HCT116 (cell line): ENCODE measurements at regions not wholly inside any gene's neighbourhood (a gene's known extent, or its start where the extent isn't known, plus 50 kb on each side); places are given as distances from the start of the nearest gene placed in this dataset.

ENCODE experiments used
- ATAC-seq: fragments of 200-7000 bp; cut with Tn5 transposase; 2 replicates; pipeline ENCODE4 v1.9.1; 2020; ENCODE audit warnings: mild to moderate bottlenecking, moderate library complexity
- BruUV-seq: library from RNA; stranded (reverse); fragments of 400-500 nt; replicated peaks from 2 replicates; lab custom pipeline; 2021; lab: Mats Ljungman, UMichigan
- CTCF ChIA-PET: fragments of 300-600 bp; sonication (Branson Sonifier 250); formaldehyde crosslinking; loops from one replicate; lab custom pipeline; 2021; ENCODE audit warnings: antibody characterized with exemption; lab: Charles Lee
- POLR2A ChIA-PET: fragments of 300-600, 350-600 bp; sonication (Branson Sonifier 250); formaldehyde crosslinking; loops from one replicate; lab custom pipeline; 2021; ENCODE audit warnings: antibody characterized with exemption; lab: Charles Lee
- RAD21 ChIA-PET, 2 experiments: fragments of 300-600 bp; sonication (Branson Sonifier 250); formaldehyde crosslinking; loops; one replicate each; lab custom pipeline; 2023; ENCODE audit warnings: low total read pairs in 2 of 2; ENCODE audit not compliant: uncharacterized antibody in 2 of 2, unreplicated experiment in 2 of 2, low non-redundant PET in 1 of 2; lab: Charles Lee
- DNase-seq: peaks from one replicate; pipeline ENCODE4 v3.0.0-alpha.2; 2010; ENCODE audit warnings: low read depth, low spot score
- H2AFZ ChIP-seq: fragments of 200-600 bp; shearing (Covaris generic), sonication (generic); 2 replicates; pipeline ENCODE4 v1.6.1; 2017; ENCODE audit warnings: low read depth, mixed run types, mixed read lengths, antibody characterized with exemption, low read length; ENCODE audit not compliant: poor library complexity, severe bottlenecking
- H3K27ac ChIP-seq: 2 replicates; pipeline ENCODE4 v1.5.1; 2012; ENCODE audit warnings: low read depth, low read length
- H3K27me3 ChIP-seq: fragments of 200-600 bp; sonication (generic); 2 replicates; pipeline ENCODE4 v1.6.1; 2016; ENCODE audit warnings: mixed run types, low read length, mixed read lengths; ENCODE audit not compliant: insufficient read depth
- H3K36me3 ChIP-seq, 2 experiments: fragments of 200-500 bp in 1 of 2; fragments of 200-600 bp in 1 of 2; sonication (Bioruptor generic) in 1 of 2; sonication (generic) in 1 of 2; 2 replicates each; pipeline versions ENCODE4 v1.5.1 to v1.6.1; 2014 to 2016; ENCODE audit warnings: low read length in 2 of 2, inconsistent platforms in 1 of 2, mixed read lengths in 1 of 2, mixed run types in 1 of 2; ENCODE audit not compliant: insufficient read depth in 2 of 2, control insufficient read depth in 1 of 2
- H3K4me1 ChIP-seq, 2 experiments: fragments of 200-600 bp in 1 of 2; sonication (generic) in 1 of 2; 2 replicates each; pipeline versions ENCODE4 v1.5.1 to v1.6.1; 2012 to 2017; ENCODE audit warnings: low read length in 2 of 2, inconsistent platforms in 1 of 2, mild to moderate bottlenecking in 1 of 2, mixed read lengths in 1 of 2, mixed run types in 1 of 2, moderate library complexity in 1 of 2; ENCODE audit not compliant: insufficient read depth in 2 of 2, control insufficient read depth in 1 of 2
- H3K4me2 ChIP-seq: fragments of 200-600 bp; sonication (generic); 2 replicates; pipeline ENCODE4 v1.6.1; 2017; ENCODE audit warnings: mixed run types, low read length, mixed read lengths
- H3K4me3 ChIP-seq, 2 experiments: fragments of 200-600 bp in 1 of 2; sonication (generic) in 1 of 2; replicated peaks in 1 of 2; 2 replicates each; pipeline ENCODE4 v1.5.1; 2011 to 2016; ENCODE audit warnings: low read length in 2 of 2, control low read depth in 1 of 2, low read depth in 1 of 2, mild to moderate bottlenecking in 1 of 2, mixed read lengths in 1 of 2, mixed run types in 1 of 2
- H3K79me2 ChIP-seq: fragments of 200-600 bp; sonication (generic); 2 replicates; pipeline ENCODE4 v1.6.1; 2017; ENCODE audit warnings: mild to moderate bottlenecking, mixed run types, low read length, moderate library complexity, mixed read lengths; ENCODE audit not compliant: insufficient read depth
- H3K9ac ChIP-seq: fragments of 200-600 bp; sonication (generic); 2 replicates; pipeline ENCODE4 v1.6.1; 2016; ENCODE audit warnings: low read length, mixed read lengths
- H3K9me2 ChIP-seq: fragments of 200-600 bp; sonication (generic), shearing (Covaris generic); 2 replicates; pipeline ENCODE4 v1.6.1; 2017; ENCODE audit warnings: mixed run types, mild to moderate bottlenecking, moderate library complexity; ENCODE audit not compliant: insufficient read depth
- H3K9me3 ChIP-seq, 2 experiments: fragments of 200-500 bp in 1 of 2; fragments of 200-600 bp in 1 of 2; sonication (Bioruptor generic) in 1 of 2; sonication (generic) in 1 of 2; 2 replicates each; pipeline ENCODE4 v1.6.1; 2014 to 2017; ENCODE audit warnings: low read length in 2 of 2, mixed read lengths in 2 of 2, inconsistent platforms in 1 of 2, low read depth in 1 of 2, mild to moderate bottlenecking in 1 of 2, mixed run types in 1 of 2, moderate library complexity in 1 of 2; ENCODE audit not compliant: control insufficient read depth in 1 of 2, insufficient read depth in 1 of 2
- H4K20me1 ChIP-seq: fragments of 200-600 bp; sonication (generic), shearing (Covaris generic); 2 replicates; pipeline ENCODE4 v1.6.1; 2017; ENCODE audit warnings: mixed run types, mild to moderate bottlenecking, moderate library complexity; ENCODE audit not compliant: insufficient read depth
- CBX3 ChIP-seq: IDR thresholded peaks from 2 replicates; pipeline ENCODE4 v1.6.1; 2012; ENCODE audit warnings: low read depth
- CEBPB ChIP-seq: IDR thresholded peaks from 2 replicates; pipeline ENCODE4 v1.6.1; 2012; ENCODE audit warnings: low read depth
- EGR1 ChIP-seq: IDR thresholded peaks from 2 replicates; pipeline ENCODE4 v1.6.1; 2012; ENCODE audit warnings: low read depth
- ELF1 ChIP-seq: IDR thresholded peaks from 2 replicates; pipeline ENCODE4 v1.6.1; 2012; ENCODE audit warnings: low read depth, borderline replicate concordance
- EZH2 ChIP-seq: fragments of 200-600 bp; sonication (generic); IDR thresholded peaks from 2 replicates; pipeline ENCODE4 v1.6.1; 2017; ENCODE audit warnings: antibody characterized with exemption, mixed run types
- EZH2phosphoT487 ChIP-seq: fragments of 200-600 bp; IDR thresholded peaks from 2 replicates; pipeline ENCODE4 v1.6.1; 2018; ENCODE audit warnings: antibody characterized with exemption, borderline replicate concordance
- FOSL1 ChIP-seq: IDR thresholded peaks from 2 replicates; pipeline ENCODE4 v1.6.1; 2012; ENCODE audit warnings: low read depth
- RAD21 ChIP-seq: IDR thresholded peaks from 2 replicates; pipeline ENCODE4 v1.6.1; 2012; ENCODE audit warnings: low read depth, mild to moderate bottlenecking
- SIN3A ChIP-seq: IDR thresholded peaks from 2 replicates; pipeline ENCODE4 v1.6.1; 2012; ENCODE audit warnings: low read depth
- SRF ChIP-seq: IDR thresholded peaks from 2 replicates; pipeline ENCODE4 v1.6.1; 2012; ENCODE audit warnings: low read depth
- YY1 ChIP-seq: IDR thresholded peaks from 2 replicates; pipeline ENCODE4 v1.6.1; 2011; ENCODE audit warnings: low read length, low read depth, moderate library complexity, mild to moderate bottlenecking; ENCODE audit not compliant: insufficient replicate concordance; ENCODE audit errors: extremely low read depth
- ZFX ChIP-seq: fragments of 450-650 bp; IDR thresholded peaks from 2 replicates; pipeline ENCODE4 v1.6.1; 2017
- ZNF274 ChIP-seq: fragments of 200-500 bp; sonication (Bioruptor generic); IDR thresholded peaks from 2 replicates; pipeline ENCODE4 v1.6.1; 2014; ENCODE audit warnings: mild to moderate bottlenecking, low read depth, low read length, inconsistent platforms
- intact Hi-C: fragments of 100-400 bp; cut with micrococcal nuclease; formaldehyde crosslinking; loops from 2 replicates; pipeline ENCODE4 v1.10.0; 2022
- TF ChIP-seq, protein P1 (sequence below): IDR thresholded peaks from 2 replicates; pipeline ENCODE4 v1.6.1; 2012
- TF ChIP-seq, protein P2 (sequence below), 3 experiments: fragments of 200-600 bp in 1 of 3; sonication (generic) in 1 of 3; IDR thresholded peaks in 2 of 3; conservative IDR thresholded peaks in 1 of 3; 2 replicates each; pipeline ENCODE4 v1.5.1; 2012 to 2017; ENCODE audit warnings: low read depth in 2 of 3, low read length in 2 of 3, antibody characterized with exemption in 1 of 3, borderline replicate concordance in 1 of 3, control low read depth in 1 of 3, mild to moderate bottlenecking in 1 of 3, mixed read lengths in 1 of 3, mixed run types in 1 of 3, moderate library complexity in 1 of 3; ENCODE audit not compliant: insufficient read depth in 1 of 3
- TF ChIP-seq, protein P3 (sequence below): IDR thresholded peaks from 2 replicates; pipeline ENCODE4 v1.6.1; 2012

DNA sequence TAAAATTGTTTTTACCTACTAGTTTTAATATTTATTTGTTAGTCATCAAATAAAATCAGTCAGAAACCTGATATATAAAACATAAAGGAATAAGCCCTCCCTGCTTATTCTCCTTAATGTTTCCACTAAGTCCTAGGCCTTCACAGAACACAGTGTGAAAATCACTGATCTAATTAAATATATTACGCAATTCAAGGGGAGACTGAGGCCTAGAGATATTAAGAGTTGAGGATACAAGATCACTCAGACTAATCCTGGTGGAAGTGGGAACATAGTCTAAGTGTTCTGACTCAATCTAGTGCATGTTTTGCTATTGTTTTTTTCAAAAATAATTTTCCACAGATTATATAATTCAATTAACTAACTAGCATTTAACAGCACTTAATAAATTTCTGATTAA is 401.1 kb downstream of the SLCO4C1 start:
- intact Hi-C loops = no loop called here
- no peaks in the 10 kb centered on the region for H3K36me3 ChIP-seq
- H3K27me3 ChIP-seq = no peaks in the 10 kb centered on the region
- H3K4me2 ChIP-seq = no peak overlapping the region
- H4K20me1 ChIP-seq = no peaks in the 10 kb centered on the region; the same call in 1 of the 2 replicates
- no peak overlapping the region for H3K4me3 ChIP-seq
- no TSS peak for BruUV-seq
- POLR2A ChIA-PET = no interaction called here
- RAD21 ChIA-PET = no interaction called here
- H3K79me2 ChIP-seq = no peaks in the 10 kb centered on the region
- H3K9ac ChIP-seq = no peak overlapping the region
- no peak overlapping the region for H2AFZ ChIP-seq
- no peak overlapping the region for H3K27ac ChIP-seq
- TF ChIP-seq ZFX (no peak), CBX3 (no peak), FOSL1 (no peak), SIN3A (no peak), YY1 (no peak), ELF1 (no peak), EGR1 (no peak), ZNF274 (no peak), EZH2phosphoT487 (no peak), CEBPB (no peak), SRF (no peak), RAD21 (no peak), EZH2 (no peak)
- TF ChIP-seq, protein P1, sequence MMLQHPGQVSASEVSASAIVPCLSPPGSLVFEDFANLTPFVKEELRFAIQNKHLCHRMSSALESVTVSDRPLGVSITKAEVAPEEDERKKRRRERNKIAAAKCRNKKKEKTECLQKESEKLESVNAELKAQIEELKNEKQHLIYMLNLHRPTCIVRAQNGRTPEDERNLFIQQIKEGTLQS = no peak
- TF ChIP-seq, protein P2, sequence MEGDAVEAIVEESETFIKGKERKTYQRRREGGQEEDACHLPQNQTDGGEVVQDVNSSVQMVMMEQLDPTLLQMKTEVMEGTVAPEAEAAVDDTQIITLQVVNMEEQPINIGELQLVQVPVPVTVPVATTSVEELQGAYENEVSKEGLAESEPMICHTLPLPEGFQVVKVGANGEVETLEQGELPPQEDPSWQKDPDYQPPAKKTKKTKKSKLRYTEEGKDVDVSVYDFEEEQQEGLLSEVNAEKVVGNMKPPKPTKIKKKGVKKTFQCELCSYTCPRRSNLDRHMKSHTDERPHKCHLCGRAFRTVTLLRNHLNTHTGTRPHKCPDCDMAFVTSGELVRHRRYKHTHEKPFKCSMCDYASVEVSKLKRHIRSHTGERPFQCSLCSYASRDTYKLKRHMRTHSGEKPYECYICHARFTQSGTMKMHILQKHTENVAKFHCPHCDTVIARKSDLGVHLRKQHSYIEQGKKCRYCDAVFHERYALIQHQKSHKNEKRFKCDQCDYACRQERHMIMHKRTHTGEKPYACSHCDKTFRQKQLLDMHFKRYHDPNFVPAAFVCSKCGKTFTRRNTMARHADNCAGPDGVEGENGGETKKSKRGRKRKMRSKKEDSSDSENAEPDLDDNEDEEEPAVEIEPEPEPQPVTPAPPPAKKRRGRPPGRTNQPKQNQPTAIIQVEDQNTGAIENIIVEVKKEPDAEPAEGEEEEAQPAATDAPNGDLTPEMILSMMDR (IDR thresholded peaks at IDR 0.05 in 2 of 3, conservative IDR thresholded peaks at IDR 0.05 in 1 of 3; ENCODE audit: borderline replicate concordance in 1 of 3, insufficient read depth in 1 of 3, low read depth in 2 of 3, low read length in 2 of 3) = no peak
- TF ChIP-seq, protein P3, sequence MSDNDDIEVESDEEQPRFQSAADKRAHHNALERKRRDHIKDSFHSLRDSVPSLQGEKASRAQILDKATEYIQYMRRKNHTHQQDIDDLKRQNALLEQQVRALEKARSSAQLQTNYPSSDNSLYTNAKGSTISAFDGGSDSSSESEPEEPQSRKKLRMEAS = no peak
- H3K9me3 ChIP-seq = no peaks in the 10 kb centered on the region
- ATAC-seq (no peak), DNase-seq (no peak)
- CTCF ChIA-PET = no interaction called here
- H3K9me2 ChIP-seq = no peaks in the 10 kb centered on the region; the same call in 1 of the 2 replicates
- no peaks in the 10 kb centered on the region for H3K4me1 ChIP-seq
